ENCODE measurements at regions not wholly inside any gene's neighbourhood (a gene's known extent, or its start where the extent isn't known, plus 50 kb on each side); places are given as distances from the start of the nearest gene placed in this dataset.
"Not testable (repeated sequence)": the region's sequence is repeated elsewhere in the genome, so short reads cannot be mapped to it uniquely, and the experiment has no call there.

GRCh38 chr4:103403619-103404018 lies 205.5 kb upstream of the CENPE start:
- H3K9me3 ChIP-seq (ENCODE audit: control insufficient read depth in 2 of 2, insufficient read depth in 1 of 2, low read depth in 1 of 2, low read length in 1 of 2) = no peaks in the 10 kb centered on the region
- no peak overlapping the region for H3K27ac ChIP-seq (ENCODE audit: low read depth in 1 of 3, low read length in 2 of 3)
- no peak overlapping the region for H3K4me3 ChIP-seq (ENCODE audit: low read depth in 1 of 3, low read length in 3 of 3)
- DNase-seq (no peak), FAIRE-seq (no peak)
- no peaks in the 10 kb centered on the region for H3K27me3 ChIP-seq (ENCODE audit: control insufficient read depth in 3 of 3, insufficient read depth in 3 of 3, low read length in 3 of 3)
- H3K4me1 ChIP-seq (ENCODE audit: control insufficient read depth in 3 of 3, insufficient read depth in 2 of 3, low read depth in 1 of 3, low read length in 2 of 3) = no peaks in the 10 kb centered on the region
- no peaks in the 10 kb centered on the region for H3K36me3 ChIP-seq (ENCODE audit: control insufficient read depth in 3 of 3, insufficient read depth in 2 of 3, low read depth in 1 of 3, low read length in 3 of 3)
- WGBS, 3 donors = 60 to 77% (median 62%) methylated on average over 2 of the region's 2 CpGs

GRCh38 chr4:103402198-103402597 lies 204.1 kb upstream of the CENPE start:
- H3K4me3 ChIP-seq (ENCODE audit: low read depth in 1 of 3, low read length in 3 of 3) = no peak overlapping the region
- H3K4me1 ChIP-seq (ENCODE audit: control insufficient read depth in 3 of 3, insufficient read depth in 2 of 3, low read depth in 1 of 3, low read length in 2 of 3) = no peaks in the 10 kb centered on the region
- FAIRE-seq (no peak), DNase-seq (no peak)
- no peaks in the 10 kb centered on the region for H3K9me3 ChIP-seq (ENCODE audit: control insufficient read depth in 2 of 2, insufficient read depth in 1 of 2, low read depth in 1 of 2, low read length in 1 of 2)
- H3K27me3 ChIP-seq (ENCODE audit: control insufficient read depth in 3 of 3, insufficient read depth in 3 of 3, low read length in 3 of 3) = no peaks in the 10 kb centered on the region
- H3K36me3 ChIP-seq (ENCODE audit: control insufficient read depth in 3 of 3, insufficient read depth in 2 of 3, low read depth in 1 of 3, low read length in 3 of 3) = no peaks in the 10 kb centered on the region
- no peak overlapping the region for H3K27ac ChIP-seq (ENCODE audit: low read depth in 1 of 3, low read length in 2 of 3)
- 62 to 79% (median 64%) methylated on average over 2 of the region's 2 CpGs for WGBS, 3 donors

GRCh38 chr4:103400405-103400804 lies 202.3 kb upstream of the CENPE start:
- Histone ChIP-seq H3K4me3 (ENCODE audit: low read depth in 1 of 3, low read length in 3 of 3) (no peak overlapping the region), H3K27me3 (ENCODE audit: control insufficient read depth in 3 of 3, insufficient read depth in 3 of 3, low read length in 3 of 3) (no peaks in the 10 kb centered on the region), H3K4me1 (ENCODE audit: control insufficient read depth in 3 of 3, insufficient read depth in 2 of 3, low read depth in 1 of 3, low read length in 2 of 3) (no peaks in the 10 kb centered on the region), H3K27ac (ENCODE audit: low read depth in 1 of 3, low read length in 2 of 3) (no peak overlapping the region), H3K36me3 (ENCODE audit: control insufficient read depth in 3 of 3, insufficient read depth in 2 of 3, low read depth in 1 of 3, low read length in 3 of 3) (no peaks in the 10 kb centered on the region), H3K9me3 (ENCODE audit: control insufficient read depth in 2 of 2, insufficient read depth in 1 of 2, low read depth in 1 of 2, low read length in 1 of 2) (no peaks in the 10 kb centered on the region)
- DNase-seq (no peak), FAIRE-seq (no peak)
- 4 to 39% (median 7%) methylated on average over 1 of the region's 1 CpG for WGBS, 3 donors

- FAIRE-seq (no peak), DNase-seq (no peak)
- Histone ChIP-seq H3K27ac (ENCODE audit: low read depth in 1 of 3, low read length in 2 of 3) (no peak overlapping the region), H3K36me3 (ENCODE audit: control insufficient read depth in 3 of 3, insufficient read depth in 2 of 3, low read depth in 1 of 3, low read length in 3 of 3) (no peaks in the 10 kb centered on the region), H3K27me3 (ENCODE audit: control insufficient read depth in 3 of 3, insufficient read depth in 3 of 3, low read length in 3 of 3) (no peaks in the 10 kb centered on the region), H3K4me1 (ENCODE audit: control insufficient read depth in 3 of 3, insufficient read depth in 2 of 3, low read depth in 1 of 3, low read length in 2 of 3) (no peaks in the 10 kb centered on the region), H3K9me3 (ENCODE audit: control insufficient read depth in 2 of 2, insufficient read depth in 1 of 2, low read depth in 1 of 2, low read length in 1 of 2) (no peaks in the 10 kb centered on the region), H3K4me3 (ENCODE audit: low read depth in 1 of 3, low read length in 3 of 3) (no peak overlapping the region)
- WGBS, 3 donors = 50 to 70% (median 51%) methylated on average over 1 of the region's 1 CpG
These were observed 199.4 kb upstream of the CENPE start for GRCh38 chr4:103397541-103397940.

GRCh38 chr4:103387508-103388011 lies 189.4 kb upstream of the CENPE start:
- H3K27me3 ChIP-seq (ENCODE audit: control insufficient read depth in 3 of 3, insufficient read depth in 3 of 3, low read length in 3 of 3); H3K4me1 ChIP-seq (ENCODE audit: control insufficient read depth in 3 of 3, insufficient read depth in 2 of 3, low read depth in 1 of 3, low read length in 2 of 3); DNase-seq; H3K27ac ChIP-seq (ENCODE audit: low read depth in 1 of 3, low read length in 2 of 3); H3K9me3 ChIP-seq (ENCODE audit: control insufficient read depth in 2 of 2, insufficient read depth in 1 of 2, low read depth in 1 of 2, low read length in 1 of 2); H3K36me3 ChIP-seq (ENCODE audit: control insufficient read depth in 3 of 3, insufficient read depth in 2 of 3, low read depth in 1 of 3, low read length in 3 of 3); FAIRE-seq; H3K4me3 ChIP-seq (ENCODE audit: low read depth in 1 of 3, low read length in 3 of 3): not testable (repeated sequence)
- WGBS, 3 donors = 66 to 80% (median 67%) methylated on average over 1 of the region's 1 CpG

GRCh38 chr4:103385565-103385964 lies 187.4 kb upstream of the CENPE start:
- not testable (repeated sequence) for FAIRE-seq; H3K4me1 ChIP-seq (ENCODE audit: control insufficient read depth in 3 of 3, insufficient read depth in 2 of 3, low read depth in 1 of 3, low read length in 2 of 3); H3K36me3 ChIP-seq (ENCODE audit: control insufficient read depth in 3 of 3, insufficient read depth in 2 of 3, low read depth in 1 of 3, low read length in 3 of 3); H3K9me3 ChIP-seq (ENCODE audit: control insufficient read depth in 2 of 2, insufficient read depth in 1 of 2, low read depth in 1 of 2, low read length in 1 of 2); H3K27ac ChIP-seq (ENCODE audit: low read depth in 1 of 3, low read length in 2 of 3); H3K27me3 ChIP-seq (ENCODE audit: control insufficient read depth in 3 of 3, insufficient read depth in 3 of 3, low read length in 3 of 3); H3K4me3 ChIP-seq (ENCODE audit: low read depth in 1 of 3, low read length in 3 of 3); DNase-seq
- WGBS, 3 donors = 60 to 70% (median 63%) methylated on average over 2 of the region's 2 CpGs

GRCh38 chr4:103375278-103375677 lies 177.1 kb upstream of the CENPE start:
- FAIRE-seq = no peak
- 81 to 90% (median 89%) methylated on average over 4 of the region's 4 CpGs for WGBS, 3 donors

GRCh38 chr4:103374758-103375157 lies 176.6 kb upstream of the CENPE start:
- 64 to 72% (median 71%) methylated on average over 2 of the region's 2 CpGs for WGBS, 3 donors
- Histone ChIP-seq H3K4me3 (ENCODE audit: low read depth in 1 of 3, low read length in 3 of 3) (no peak overlapping the region), H3K9me3 (ENCODE audit: control insufficient read depth in 2 of 2, insufficient read depth in 1 of 2, low read depth in 1 of 2, low read length in 1 of 2) (peaks cover 0 to 2% of the 10 kb centered on the region in 2 donors), H3K27ac (ENCODE audit: low read depth in 1 of 3, low read length in 2 of 3) (no peak overlapping the region), H3K4me1 (ENCODE audit: control insufficient read depth in 3 of 3, insufficient read depth in 2 of 3, low read depth in 1 of 3, low read length in 2 of 3) (no peaks in the 10 kb centered on the region), H3K36me3 (ENCODE audit: control insufficient read depth in 3 of 3, insufficient read depth in 2 of 3, low read depth in 1 of 3, low read length in 3 of 3) (no peaks in the 10 kb centered on the region), H3K27me3 (ENCODE audit: control insufficient read depth in 3 of 3, insufficient read depth in 3 of 3, low read length in 3 of 3) (no peaks in the 10 kb centered on the region)
- DNase-seq (no peak), FAIRE-seq (no peak)

More at GRCh38 chr4:103375278-103375677, 177.1 kb upstream of the CENPE start:
- Histone ChIP-seq H3K36me3 (ENCODE audit: control insufficient read depth in 3 of 3, insufficient read depth in 2 of 3, low read depth in 1 of 3, low read length in 3 of 3) (no peaks in the 10 kb centered on the region), H3K27me3 (ENCODE audit: control insufficient read depth in 3 of 3, insufficient read depth in 3 of 3, low read length in 3 of 3) (no peaks in the 10 kb centered on the region), H3K4me3 (ENCODE audit: low read depth in 1 of 3, low read length in 3 of 3) (no peak overlapping the region), H3K9me3 (ENCODE audit: control insufficient read depth in 2 of 2, insufficient read depth in 1 of 2, low read depth in 1 of 2, low read length in 1 of 2) (peaks cover 0 to 3% of the 10 kb centered on the region in 2 donors), H3K4me1 (ENCODE audit: control insufficient read depth in 3 of 3, insufficient read depth in 2 of 3, low read depth in 1 of 3, low read length in 2 of 3) (no peaks in the 10 kb centered on the region), H3K27ac (ENCODE audit: low read depth in 1 of 3, low read length in 2 of 3) (no peak overlapping the region)
- DNase-seq = no peak

- no peaks in the 10 kb centered on the region for H3K36me3 ChIP-seq (ENCODE audit: control insufficient read depth in 3 of 3, insufficient read depth in 2 of 3, low read depth in 1 of 3, low read length in 3 of 3)
- no peaks in the 10 kb centered on the region for H3K27me3 ChIP-seq (ENCODE audit: control insufficient read depth in 3 of 3, insufficient read depth in 3 of 3, low read length in 3 of 3)
- DNase-seq (no peak), FAIRE-seq (no peak)
- no peak overlapping the region for H3K4me3 ChIP-seq (ENCODE audit: low read depth in 1 of 3, low read length in 3 of 3)
- no peaks in the 10 kb centered on the region for H3K9me3 ChIP-seq (ENCODE audit: control insufficient read depth in 2 of 2, insufficient read depth in 1 of 2, low read depth in 1 of 2, low read length in 1 of 2)
- no peak overlapping the region for H3K27ac ChIP-seq (ENCODE audit: low read depth in 1 of 3, low read length in 2 of 3)
- 80 to 86% (median 81%) methylated on average over 1 of the region's 1 CpG for WGBS, 3 donors
- no peaks in the 10 kb centered on the region for H3K4me1 ChIP-seq (ENCODE audit: control insufficient read depth in 3 of 3, insufficient read depth in 2 of 3, low read depth in 1 of 3, low read length in 2 of 3)
These were observed 176.2 kb upstream of the CENPE start for GRCh38 chr4:103374306-103374705.
